Pulmonary artery endothelial cell (primary cell): ENCODE measurements at regions not wholly inside any gene's neighbourhood (a gene's known extent, or its start where the extent isn't known, plus 50 kb on each side); places are given as distances from the start of the nearest gene placed in this dataset.
"Not testable (repeated sequence)": the region's sequence is repeated elsewhere in the genome, so short reads cannot be mapped to it uniquely, and the experiment has no call there.

Experiments
- DNase-seq: peaks from one replicate; pipeline ENCODE4 v3.0.0-alpha.2; 2011; ENCODE audit warnings: low read depth, low spot score

- DNase-seq = no peak
These were observed 255.9 kb upstream of the TET2 start for GRCh38 chr4:104890598-104891275.

- no peak for DNase-seq
These were observed 249.7 kb upstream of the TET2 start for GRCh38 chr4:104896660-104897645.

- no peak for DNase-seq
These were observed 246.8 kb upstream of the TET2 start for GRCh38 chr4:104899863-104900262.

- DNase-seq = no peak
These were observed 245.2 kb upstream of the TET2 start for GRCh38 chr4:104901438-104901837.

DNA sequence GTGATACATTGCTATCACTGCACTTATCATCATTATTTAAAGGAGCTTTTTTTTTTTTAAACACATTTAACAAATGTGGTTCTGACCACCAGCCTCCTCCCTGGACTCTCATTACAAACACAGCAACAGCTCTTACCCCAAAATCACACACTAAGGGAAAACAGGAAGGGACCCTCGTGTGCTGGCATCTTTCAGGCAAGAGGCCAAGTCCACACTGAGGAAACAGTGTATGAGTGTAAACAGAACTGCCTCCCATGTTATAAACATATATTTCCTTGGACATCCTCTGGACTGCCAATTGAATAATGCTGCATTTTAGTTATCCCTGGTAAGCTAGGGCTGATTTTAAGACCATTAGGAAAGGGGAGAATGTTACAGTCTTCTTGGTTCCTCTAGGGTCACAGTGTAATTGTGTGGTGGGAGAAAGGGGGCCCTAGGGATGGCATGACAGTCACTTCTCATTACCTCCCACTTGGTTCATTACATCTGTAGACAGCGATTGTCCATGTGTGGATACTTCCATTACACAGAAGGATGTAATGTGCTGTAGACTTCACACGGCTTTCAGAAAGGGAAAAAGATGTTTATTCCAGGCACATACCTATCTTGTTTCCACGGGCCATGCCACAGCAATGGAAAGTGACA, 244.6 kb upstream of the TET2 start:
- DNase-seq = no peak

GRCh38 chr4:104905065-104905464, 241.6 kb upstream of the TET2 start:
- DNase-seq = no peak

GRCh38 chr4:104905546-104905945, 241.1 kb upstream of the TET2 start:
- no peak for DNase-seq

GRCh38 chr4:104906276-104906675, 240.4 kb upstream of the TET2 start:
- DNase-seq = no peak

- no peak for DNase-seq
These were observed 239.5 kb upstream of the TET2 start for GRCh38 chr4:104907074-104907649.

DNA sequence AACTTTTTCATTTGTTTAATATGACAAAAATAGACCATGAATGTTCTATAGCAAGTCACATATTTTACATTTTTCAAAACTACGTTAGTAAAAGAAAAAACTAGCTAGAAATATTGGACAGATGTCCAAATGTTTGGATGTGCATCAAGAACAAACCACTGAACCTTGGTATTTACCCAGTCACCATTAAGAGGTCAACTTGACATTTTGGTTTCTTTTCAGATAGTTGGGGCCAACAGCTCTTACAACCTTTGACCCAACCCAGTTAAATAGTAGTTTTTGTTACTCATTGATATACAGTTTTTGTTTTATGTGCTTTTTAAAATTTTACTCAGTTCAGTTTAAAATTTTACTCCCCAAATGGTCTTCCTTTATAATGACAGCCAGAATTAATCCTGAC, 238.7 kb upstream of the TET2 start:
- DNase-seq = no peak

DNA sequence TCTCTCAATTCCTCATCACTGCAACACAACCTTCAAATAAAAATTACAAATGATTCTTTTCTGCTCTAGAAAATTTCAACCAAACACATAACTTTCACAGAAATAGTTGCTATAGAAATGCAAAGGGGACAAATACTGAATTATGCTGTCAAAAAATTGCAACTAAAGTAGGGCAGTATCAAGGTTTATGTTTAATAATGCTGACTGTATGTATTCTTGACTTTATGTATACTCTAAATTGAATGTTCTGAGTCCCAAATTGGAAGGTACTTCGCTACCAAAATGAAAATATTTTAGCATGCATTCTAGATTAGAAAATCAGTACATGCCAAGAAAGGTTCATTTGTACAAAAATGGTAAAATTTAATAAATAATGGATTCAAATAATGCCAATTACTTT, 237.3 kb upstream of the TET2 start:
- DNase-seq = no peak

DNA sequence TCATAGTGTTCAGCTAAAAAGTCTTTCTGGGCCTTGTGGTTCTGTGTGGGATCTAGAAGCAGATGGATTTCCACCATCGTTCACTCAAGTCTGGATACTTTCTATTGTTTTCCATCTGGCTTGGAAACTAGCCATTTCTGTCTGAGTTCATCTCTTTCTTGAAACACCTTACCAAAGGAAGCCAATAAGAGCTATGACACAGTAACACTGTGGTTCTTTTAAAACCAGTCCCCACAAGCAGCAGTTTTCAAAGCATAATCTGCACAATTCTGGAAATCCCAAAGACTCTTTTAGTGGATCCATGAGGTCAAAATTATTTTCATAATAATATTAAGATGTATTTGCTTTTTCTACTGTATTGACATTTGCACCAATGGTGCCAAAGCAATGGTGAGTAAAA, 234.2 kb upstream of the TET2 start:
- DNase-seq = no peak

GRCh38 chr4:104915373-104915772, 231.3 kb upstream of the TET2 start:
- no peak for DNase-seq

DNA sequence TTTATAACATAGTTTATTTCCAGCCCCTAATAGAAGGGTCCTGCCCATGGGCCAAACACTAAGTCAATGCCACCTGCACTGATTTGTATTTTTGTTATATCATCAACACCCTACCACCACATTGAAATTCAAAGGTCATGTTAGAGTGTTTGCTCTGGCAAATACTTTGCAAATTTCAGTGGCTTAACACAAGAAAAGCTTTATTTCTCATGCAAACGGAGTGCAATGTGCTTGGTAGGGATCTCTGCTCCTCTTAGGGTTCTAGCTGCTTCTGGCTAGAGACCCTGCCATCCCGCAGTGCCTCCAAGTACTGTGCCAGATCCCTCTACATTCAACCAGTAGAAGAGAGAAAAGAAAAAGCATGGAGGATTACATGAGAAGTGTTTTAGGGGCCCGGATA, 230.8 kb upstream of the TET2 start:
- no peak for DNase-seq

GRCh38 chr4:104919406-104919805, 227.3 kb upstream of the TET2 start:
- DNase-seq = no peak

DNA sequence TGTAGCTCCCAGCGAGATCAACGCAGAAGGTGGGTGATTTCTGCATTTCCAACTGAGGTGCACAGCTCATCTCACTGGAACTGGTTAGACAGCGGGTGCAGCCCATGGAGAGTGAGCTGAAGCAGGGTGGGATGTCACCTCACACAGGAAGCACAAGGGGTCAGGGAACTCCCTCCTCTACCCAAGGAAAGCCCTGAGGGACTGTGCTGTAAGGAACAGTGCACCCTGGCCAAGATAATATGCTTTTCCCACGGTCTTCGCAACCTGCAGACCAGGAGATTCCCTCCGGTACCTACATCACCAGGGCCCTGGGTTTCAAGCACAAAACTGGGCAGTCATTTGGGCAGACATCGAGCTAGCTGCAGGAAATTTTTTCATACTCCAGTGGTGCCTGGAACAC, 216.4 kb upstream of the TET2 start:
- DNase-seq = no peak

DNA sequence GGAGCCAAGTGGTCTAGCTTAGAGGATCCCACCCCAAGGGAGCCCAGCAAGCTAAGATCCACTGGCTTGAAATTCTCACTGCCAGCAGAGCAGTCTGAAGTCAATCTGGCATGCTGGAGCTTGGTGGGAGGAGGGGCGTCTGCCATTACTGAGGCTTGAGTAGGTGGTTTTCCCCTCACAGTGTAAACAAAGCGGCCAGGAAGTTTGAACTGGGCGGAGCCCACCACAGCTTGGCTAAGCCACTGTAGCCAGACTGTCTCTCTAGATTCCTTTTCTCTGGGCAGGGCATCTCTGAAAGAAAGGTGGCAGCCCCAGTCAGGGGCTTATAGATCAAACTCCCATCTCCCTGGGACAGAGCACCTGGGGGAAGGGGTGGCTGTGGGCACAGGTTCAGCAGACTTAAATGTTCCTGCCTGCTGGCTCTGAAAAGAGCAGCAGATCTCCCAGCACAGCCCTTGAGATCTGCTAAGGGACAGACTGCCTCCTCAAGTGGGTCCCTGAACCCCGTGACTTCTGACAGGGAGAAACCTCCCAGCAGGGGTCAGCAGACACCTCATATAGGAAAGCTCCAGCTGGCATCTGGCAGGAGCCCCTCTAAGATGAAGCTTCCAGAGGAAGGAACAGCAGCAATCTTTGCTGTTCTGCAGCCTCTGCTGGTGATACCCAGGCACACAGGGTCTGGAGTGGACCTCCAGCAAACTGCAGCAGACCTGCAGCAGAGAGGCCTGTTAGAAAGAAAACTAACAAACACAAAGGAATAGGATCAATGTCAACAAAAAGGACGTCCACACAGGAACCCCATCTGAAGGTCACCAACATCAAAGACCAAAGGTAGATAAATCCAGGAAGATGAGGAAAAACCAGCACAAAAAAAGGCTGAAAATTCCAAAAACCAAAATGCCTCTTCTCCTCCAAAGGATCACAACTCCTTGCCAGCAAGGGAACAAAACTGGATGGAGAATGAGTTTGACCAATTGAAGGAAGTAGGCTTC, 215.6 kb upstream of the TET2 start:
- not testable (repeated sequence) for DNase-seq

DNA sequence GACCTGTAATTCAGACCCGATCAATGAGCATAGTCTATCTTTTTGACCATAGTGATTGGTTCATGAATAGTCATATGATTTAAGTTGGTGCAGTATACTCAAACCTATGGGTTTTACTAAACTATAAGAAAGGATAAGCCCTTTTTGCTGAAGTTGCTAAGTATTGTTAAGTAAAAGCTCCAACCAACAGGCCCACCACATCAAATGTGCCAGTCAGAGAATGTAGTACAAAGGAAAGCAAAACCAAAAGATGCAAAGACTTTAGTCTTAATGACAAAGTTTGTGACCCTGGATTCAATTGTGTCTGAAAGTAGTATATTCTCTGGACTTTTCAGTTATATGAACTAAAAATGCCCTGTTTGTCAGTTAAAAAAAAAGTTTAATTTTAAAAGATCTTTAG, 208.1 kb upstream of the TET2 start:
- no peak for DNase-seq

- no peak for DNase-seq
These were observed 205.7 kb upstream of the TET2 start for GRCh38 chr4:104940927-104941326.

GRCh38 chr4:104941661-104942062, 205.0 kb upstream of the TET2 start:
- no peak for DNase-seq
